ENCODE measurements at regions not wholly inside any gene's neighbourhood (a gene's known extent, or its start where the extent isn't known, plus 50 kb on each side); places are given as distances from the start of the nearest gene placed in this dataset.

- TF ChIP-seq CTCF (IDR thresholded peaks at IDR 0.05; ENCODE audit: poor library complexity) (no peak), EZH2 (IDR thresholded peaks at IDR 0.05; ENCODE audit: borderline replicate concordance) (no peak), EZH2phosphoT487 (IDR thresholded peaks at IDR 0.05; ENCODE audit: low read depth, severe bottlenecking, unreplicated experiment) (no peak)
These were observed 78.1 kb upstream of the VWDE start for GRCh38 chr7:12481722-12482121.

All from hepatocyte (in vitro differentiated cells).